ENCODE measurements at regions not wholly inside any gene's neighbourhood (a gene's known extent, or its start where the extent isn't known, plus 50 kb on each side); places are given as distances from the start of the nearest gene placed in this dataset.

- Histone ChIP-seq H3K27ac (ENCODE audit: control insufficient read depth, insufficient read depth, low read length) (no peak overlapping the region), H2AFZ (ENCODE audit: control insufficient read depth, low read length) (no peak overlapping the region), H3K4me3 (ENCODE audit: control insufficient read depth in 2 of 3, extremely low read depth in 1 of 3, insufficient read depth in 2 of 3, low read depth in 1 of 3, low read length in 3 of 3) (no peak overlapping the region), H3K9me3 (ENCODE audit: control insufficient read depth, low read depth, low read length) (no peaks in the 10 kb centered on the region), H3K79me2 (ENCODE audit: control insufficient read depth, insufficient read depth, low read length) (no peaks in the 10 kb centered on the region), H3K27me3 (ENCODE audit: control insufficient read depth, extremely low read depth, insufficient read depth, low read length) (no peaks in the 10 kb centered on the region), H3K36me3 (ENCODE audit: control insufficient read depth in 2 of 2, extremely low read depth in 1 of 2, insufficient read depth in 2 of 2, low read length in 2 of 2) (no peaks in the 10 kb centered on the region), H3K4me2 (ENCODE audit: control insufficient read depth, extremely low read depth, insufficient read depth, low read depth, low read length) (no peak overlapping the region), H3K9ac (ENCODE audit: control insufficient read depth, extremely low read depth, insufficient read depth, low read length) (no peak overlapping the region), H3K9me1 (ENCODE audit: control insufficient read depth, extremely low read depth, insufficient read depth, low read length) (no peaks in the 10 kb centered on the region), H3K4me1 (ENCODE audit: control insufficient read depth, extremely low read depth, insufficient read depth, low read length) (peaks cover 16% of the 10 kb centered on the region), H4K20me1 (ENCODE audit: control insufficient read depth, extremely low read depth, insufficient read depth, low read length) (no peaks in the 10 kb centered on the region)
- dilution Hi-C loops (cut with MboI; ENCODE audit: extremely low pct_ligation_motif_present, low sequenced_read_pairs): no loop called here
- TF ChIP-seq EZH2 (IDR thresholded peaks at IDR 0.05; ENCODE audit: low read length): no peak
- no peak for TF ChIP-seq CTCF (optimal IDR thresholded peaks at IDR 0.05 in 1 of 3, IDR thresholded peaks at IDR 0.05 in 1 of 3, conservative IDR thresholded peaks at IDR 0.05 in 1 of 3; ENCODE audit: extremely low read depth in 1 of 3, insufficient read depth in 2 of 3, low read length in 3 of 3)
- FAIRE-seq (no peak), DNase-seq (ENCODE audit: low read depth, low spot score) (no peak)
Measured at GRCh38 chr14:34099635-34100034, 148.8 kb upstream of the EGLN3 start.

GRCh38 chr14:34098985-34099349 lies 148.1 kb upstream of the EGLN3 start:
- Histone ChIP-seq H3K9me1 (ENCODE audit: control insufficient read depth, extremely low read depth, insufficient read depth, low read length) (no peaks in the 10 kb centered on the region), H3K4me3 (ENCODE audit: control insufficient read depth in 2 of 3, extremely low read depth in 1 of 3, insufficient read depth in 2 of 3, low read depth in 1 of 3, low read length in 3 of 3) (no peak overlapping the region), H3K36me3 (ENCODE audit: control insufficient read depth in 2 of 2, extremely low read depth in 1 of 2, insufficient read depth in 2 of 2, low read length in 2 of 2) (no peaks in the 10 kb centered on the region), H3K27me3 (ENCODE audit: control insufficient read depth, extremely low read depth, insufficient read depth, low read length) (no peaks in the 10 kb centered on the region), H3K4me2 (ENCODE audit: control insufficient read depth, extremely low read depth, insufficient read depth, low read depth, low read length) (no peak overlapping the region), H3K9ac (ENCODE audit: control insufficient read depth, extremely low read depth, insufficient read depth, low read length) (no peak overlapping the region), H4K20me1 (ENCODE audit: control insufficient read depth, extremely low read depth, insufficient read depth, low read length) (no peaks in the 10 kb centered on the region), H3K79me2 (ENCODE audit: control insufficient read depth, insufficient read depth, low read length) (no peaks in the 10 kb centered on the region), H2AFZ (ENCODE audit: control insufficient read depth, low read length) (no peak overlapping the region), H3K27ac (ENCODE audit: control insufficient read depth, insufficient read depth, low read length) (no peak overlapping the region), H3K9me3 (ENCODE audit: control insufficient read depth, low read depth, low read length) (no peaks in the 10 kb centered on the region), H3K4me1 (ENCODE audit: control insufficient read depth, extremely low read depth, insufficient read depth, low read length) (peaks cover 16% of the 10 kb centered on the region)
- FAIRE-seq: no peak
- TF ChIP-seq CTCF (optimal IDR thresholded peaks at IDR 0.05 in 1 of 3, IDR thresholded peaks at IDR 0.05 in 1 of 3, conservative IDR thresholded peaks at IDR 0.05 in 1 of 3; ENCODE audit: extremely low read depth in 1 of 3, insufficient read depth in 2 of 3, low read length in 3 of 3) (no peak), EZH2 (IDR thresholded peaks at IDR 0.05; ENCODE audit: low read length) (no peak)
- DNase-seq (ENCODE audit: low read depth, low spot score): no peak
- dilution Hi-C loops (cut with MboI; ENCODE audit: extremely low pct_ligation_motif_present, low sequenced_read_pairs): no loop called here

All from keratinocyte (primary cell).